Neural cell (in vitro differentiated cells): ENCODE measurements at regions not wholly inside any gene's neighbourhood (a gene's known extent, or its start where the extent isn't known, plus 50 kb on each side); places are given as distances from the start of the nearest gene placed in this dataset.

Source experiments
- EP300 ChIP-seq: fragments of 450-650 bp; conservative IDR thresholded peaks from 2 replicates; pipeline ENCODE4 v1.6.1; 2014; ENCODE audit warnings: antibody characterized with exemption, mild to moderate bottlenecking, moderate library complexity; ENCODE audit not compliant: poor library complexity, severe bottlenecking
- EZH2 ChIP-seq: fragments of 200-600, 300-800 bp; shearing (Covaris generic), sonication (generic); IDR thresholded peaks from 2 replicates; pipeline ENCODE4 v1.6.1; 2014; ENCODE audit warnings: antibody characterized with exemption, low read length, borderline replicate concordance, mild to moderate bottlenecking; ENCODE audit not compliant: insufficient read depth, poor library complexity, severe bottlenecking
- TF ChIP-seq, protein P1 (sequence below): fragments of 450-650 bp; IDR thresholded peaks from 2 replicates; pipeline ENCODE4 v1.5.1; 2014; ENCODE audit warnings: antibody characterized with exemption, mild to moderate bottlenecking, moderate library complexity; ENCODE audit not compliant: poor library complexity, severe bottlenecking
- TF ChIP-seq, protein P2 (sequence below): IDR thresholded peaks from 2 replicates; pipeline ENCODE4 v1.6.1; 2012; ENCODE audit warnings: borderline replicate concordance

DNA sequence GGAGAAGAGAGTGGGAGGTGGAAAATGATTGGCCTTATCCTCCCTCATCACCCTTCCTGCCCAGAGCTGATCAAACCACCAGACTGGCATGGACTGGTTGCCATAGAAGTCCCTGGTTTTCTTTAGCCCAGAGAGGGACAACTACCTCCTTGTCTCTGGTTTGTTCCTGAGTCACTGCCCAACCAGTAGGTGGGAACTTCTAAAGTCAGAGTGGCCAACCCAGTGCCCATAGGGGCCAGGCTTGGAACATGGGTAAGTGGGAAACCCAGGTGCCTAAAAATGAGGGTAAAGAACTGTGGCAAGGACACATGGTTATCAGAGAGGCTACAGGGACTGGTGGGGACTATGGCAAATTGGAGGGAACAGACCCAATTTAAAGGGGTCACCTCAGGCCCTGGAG is 63.8 kb downstream of the FAM241B start:
- TF ChIP-seq, protein P1, sequence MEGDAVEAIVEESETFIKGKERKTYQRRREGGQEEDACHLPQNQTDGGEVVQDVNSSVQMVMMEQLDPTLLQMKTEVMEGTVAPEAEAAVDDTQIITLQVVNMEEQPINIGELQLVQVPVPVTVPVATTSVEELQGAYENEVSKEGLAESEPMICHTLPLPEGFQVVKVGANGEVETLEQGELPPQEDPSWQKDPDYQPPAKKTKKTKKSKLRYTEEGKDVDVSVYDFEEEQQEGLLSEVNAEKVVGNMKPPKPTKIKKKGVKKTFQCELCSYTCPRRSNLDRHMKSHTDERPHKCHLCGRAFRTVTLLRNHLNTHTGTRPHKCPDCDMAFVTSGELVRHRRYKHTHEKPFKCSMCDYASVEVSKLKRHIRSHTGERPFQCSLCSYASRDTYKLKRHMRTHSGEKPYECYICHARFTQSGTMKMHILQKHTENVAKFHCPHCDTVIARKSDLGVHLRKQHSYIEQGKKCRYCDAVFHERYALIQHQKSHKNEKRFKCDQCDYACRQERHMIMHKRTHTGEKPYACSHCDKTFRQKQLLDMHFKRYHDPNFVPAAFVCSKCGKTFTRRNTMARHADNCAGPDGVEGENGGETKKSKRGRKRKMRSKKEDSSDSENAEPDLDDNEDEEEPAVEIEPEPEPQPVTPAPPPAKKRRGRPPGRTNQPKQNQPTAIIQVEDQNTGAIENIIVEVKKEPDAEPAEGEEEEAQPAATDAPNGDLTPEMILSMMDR = no peak
- TF ChIP-seq, protein P2, sequence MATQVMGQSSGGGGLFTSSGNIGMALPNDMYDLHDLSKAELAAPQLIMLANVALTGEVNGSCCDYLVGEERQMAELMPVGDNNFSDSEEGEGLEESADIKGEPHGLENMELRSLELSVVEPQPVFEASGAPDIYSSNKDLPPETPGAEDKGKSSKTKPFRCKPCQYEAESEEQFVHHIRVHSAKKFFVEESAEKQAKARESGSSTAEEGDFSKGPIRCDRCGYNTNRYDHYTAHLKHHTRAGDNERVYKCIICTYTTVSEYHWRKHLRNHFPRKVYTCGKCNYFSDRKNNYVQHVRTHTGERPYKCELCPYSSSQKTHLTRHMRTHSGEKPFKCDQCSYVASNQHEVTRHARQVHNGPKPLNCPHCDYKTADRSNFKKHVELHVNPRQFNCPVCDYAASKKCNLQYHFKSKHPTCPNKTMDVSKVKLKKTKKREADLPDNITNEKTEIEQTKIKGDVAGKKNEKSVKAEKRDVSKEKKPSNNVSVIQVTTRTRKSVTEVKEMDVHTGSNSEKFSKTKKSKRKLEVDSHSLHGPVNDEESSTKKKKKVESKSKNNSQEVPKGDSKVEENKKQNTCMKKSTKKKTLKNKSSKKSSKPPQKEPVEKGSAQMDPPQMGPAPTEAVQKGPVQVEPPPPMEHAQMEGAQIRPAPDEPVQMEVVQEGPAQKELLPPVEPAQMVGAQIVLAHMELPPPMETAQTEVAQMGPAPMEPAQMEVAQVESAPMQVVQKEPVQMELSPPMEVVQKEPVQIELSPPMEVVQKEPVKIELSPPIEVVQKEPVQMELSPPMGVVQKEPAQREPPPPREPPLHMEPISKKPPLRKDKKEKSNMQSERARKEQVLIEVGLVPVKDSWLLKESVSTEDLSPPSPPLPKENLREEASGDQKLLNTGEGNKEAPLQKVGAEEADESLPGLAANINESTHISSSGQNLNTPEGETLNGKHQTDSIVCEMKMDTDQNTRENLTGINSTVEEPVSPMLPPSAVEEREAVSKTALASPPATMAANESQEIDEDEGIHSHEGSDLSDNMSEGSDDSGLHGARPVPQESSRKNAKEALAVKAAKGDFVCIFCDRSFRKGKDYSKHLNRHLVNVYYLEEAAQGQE = no peak
- TF ChIP-seq EP300 (no peak), EZH2 (no peak)
